ENCODE measurements at regions not wholly inside any gene's neighbourhood (a gene's known extent, or its start where the extent isn't known, plus 50 kb on each side); places are given as distances from the start of the nearest gene placed in this dataset.

DNA sequence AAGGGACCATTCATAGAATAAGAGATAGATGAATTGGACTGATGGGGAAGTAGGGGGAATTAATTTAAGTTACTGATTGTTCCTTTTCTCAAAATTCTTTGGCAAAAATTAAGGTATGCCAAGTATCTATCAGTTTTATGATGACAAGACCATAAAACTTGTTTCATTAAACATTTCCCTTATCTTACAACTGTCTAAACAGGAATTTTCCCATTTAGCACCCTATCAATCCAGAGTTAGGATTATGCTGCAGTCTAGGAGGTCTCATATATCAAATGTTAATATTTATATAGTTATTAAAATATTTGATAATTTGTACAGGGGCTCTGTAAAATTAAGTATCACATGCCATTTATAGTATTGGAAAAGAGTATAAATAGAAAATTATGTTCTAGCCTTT is 51.5 kb upstream of the ARID1B start:
- DNase-seq, result no peak

DNA sequence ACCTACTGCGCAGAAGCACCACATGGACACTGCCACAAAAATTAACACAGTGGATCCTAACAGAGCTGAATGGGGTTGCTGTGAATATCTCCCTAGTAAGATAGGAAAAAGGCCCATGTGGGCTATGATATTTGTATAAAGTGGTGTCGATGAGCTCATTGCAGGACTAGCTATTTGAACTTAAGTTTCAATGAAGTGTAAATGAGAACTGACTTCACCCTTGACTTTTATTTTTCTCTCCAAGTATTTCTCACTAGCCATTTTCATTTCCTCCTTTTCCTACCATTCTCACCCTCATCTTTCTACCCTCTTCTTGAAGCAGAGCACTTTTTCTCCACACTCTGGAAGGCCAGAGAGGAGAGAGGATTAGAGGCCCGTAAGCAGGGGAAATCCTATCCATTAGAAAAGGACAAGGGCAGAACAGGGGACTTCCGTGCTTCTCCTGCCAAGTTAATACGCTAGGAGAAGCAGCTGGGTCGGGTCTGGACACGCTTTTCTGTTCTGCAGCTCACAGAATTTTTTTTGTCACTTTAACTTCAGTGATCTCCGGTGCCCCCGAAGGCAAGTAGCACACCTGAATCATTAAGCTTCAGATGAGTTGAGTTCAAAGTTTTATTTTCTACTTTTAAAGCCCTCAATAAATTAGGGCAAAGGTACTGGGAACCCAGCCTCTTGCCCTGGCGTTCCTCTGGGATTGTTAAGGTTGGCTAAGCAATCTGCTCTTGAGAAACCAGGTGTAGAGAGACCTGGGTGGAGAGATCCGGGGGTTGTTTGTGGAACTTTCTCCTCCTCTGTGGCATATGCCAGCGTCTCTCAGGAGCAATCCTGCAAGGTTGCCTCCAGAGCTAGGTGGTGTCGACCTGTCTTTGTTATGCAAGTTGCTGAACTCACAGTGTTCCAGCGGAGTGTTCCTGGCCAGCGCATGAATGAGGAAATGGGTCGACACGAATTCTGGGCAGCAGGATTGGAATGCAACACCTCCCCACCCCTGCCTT is 56.2 kb upstream of the ARID1B start:
- DNase-seq, result no peak

DNA sequence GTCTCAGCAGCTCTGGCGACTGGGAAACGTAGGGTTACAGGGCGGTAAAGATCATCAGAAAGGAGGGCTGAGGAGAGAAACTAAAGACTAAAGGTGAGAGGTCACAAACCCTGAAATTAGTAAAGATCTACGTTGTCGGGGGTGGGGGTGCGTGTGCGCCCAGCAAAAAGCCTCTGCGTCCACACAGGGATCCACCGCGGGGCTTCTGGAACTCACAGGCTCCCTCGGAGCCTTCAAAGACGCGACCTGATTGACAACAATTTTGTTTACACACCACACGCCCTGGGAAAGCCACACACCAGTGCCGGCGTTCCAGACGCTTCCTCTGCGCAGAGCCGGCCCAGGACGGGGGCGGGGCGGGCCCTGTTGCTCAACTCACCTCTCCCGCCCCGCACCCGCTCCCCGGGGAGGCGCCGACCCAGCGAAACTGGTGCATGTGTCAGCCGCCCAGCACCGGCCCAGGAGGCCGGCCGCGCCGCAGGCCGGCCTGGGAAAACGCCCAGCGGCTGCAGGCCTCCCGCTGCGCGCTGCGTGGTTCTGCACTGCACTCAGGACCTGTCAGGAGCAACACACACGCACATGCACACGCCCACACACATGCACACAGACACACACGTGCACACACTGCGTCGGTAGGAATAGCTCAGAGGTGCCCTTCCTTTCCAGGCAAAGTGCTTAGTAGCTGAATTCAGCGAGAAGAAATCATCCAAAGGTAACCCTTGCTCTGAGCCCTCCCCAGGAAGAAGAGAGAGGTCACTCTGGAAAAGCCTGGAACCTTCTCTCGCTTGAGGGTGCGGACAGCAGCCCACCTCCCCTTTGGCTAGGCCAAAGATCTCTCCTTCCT is 57.2 kb upstream of the ARID1B start:
- DNase-seq, result peak; percentile 28

DNA sequence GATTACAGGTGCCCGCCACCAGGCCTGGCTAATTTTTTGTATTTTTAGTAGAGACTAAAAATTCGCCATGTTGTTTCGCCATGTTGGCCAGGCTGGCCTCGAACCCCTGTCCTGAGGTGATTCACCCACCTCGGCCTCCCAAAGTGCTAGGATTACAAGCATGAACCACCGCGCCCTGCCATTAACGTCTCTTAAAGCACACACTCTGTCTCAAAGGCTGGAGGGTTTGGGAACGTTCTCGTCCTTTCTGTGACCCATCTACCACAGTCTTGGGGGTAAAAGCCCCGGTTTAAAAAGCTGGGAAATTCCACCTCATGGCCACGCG is 57.8 kb upstream of the ARID1B start:
- no peak for DNase-seq

DNA sequence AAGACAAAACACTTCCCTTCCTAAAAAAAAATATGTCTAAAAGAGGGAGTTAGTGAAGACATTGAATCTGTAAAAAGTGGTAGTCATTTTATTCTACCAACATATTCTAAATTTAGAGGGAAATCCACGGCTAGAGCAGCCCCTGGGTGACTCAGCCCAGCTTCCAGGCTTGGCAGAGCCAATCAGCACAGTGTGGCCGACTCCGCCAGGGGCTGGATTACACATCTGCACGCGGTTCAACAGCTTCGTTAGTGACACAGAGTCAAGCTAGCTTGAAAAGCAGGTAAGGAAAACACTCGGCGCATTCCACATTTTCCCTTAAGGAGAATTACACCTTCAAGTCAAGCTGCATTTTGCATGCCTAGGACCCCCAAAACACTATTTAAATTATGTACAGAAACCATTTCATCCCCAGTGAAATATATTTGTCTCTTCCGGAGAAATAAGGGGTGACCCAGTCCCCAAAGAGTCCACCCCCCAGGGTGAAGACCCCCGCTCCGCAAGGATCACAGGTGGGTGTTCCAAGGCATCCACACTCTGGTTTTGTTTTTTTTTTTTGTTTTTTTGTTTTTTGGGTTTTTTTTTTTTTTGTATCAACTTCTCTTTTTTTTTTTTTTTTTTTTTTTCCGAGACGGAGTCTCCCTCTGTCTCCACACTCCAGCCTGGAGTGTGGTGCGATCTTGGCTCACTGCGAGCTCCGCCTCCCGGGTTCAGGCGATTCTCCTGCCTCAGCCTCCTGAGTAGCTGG is 58.4 kb upstream of the ARID1B start:
- DNase-seq, result no peak

DNA sequence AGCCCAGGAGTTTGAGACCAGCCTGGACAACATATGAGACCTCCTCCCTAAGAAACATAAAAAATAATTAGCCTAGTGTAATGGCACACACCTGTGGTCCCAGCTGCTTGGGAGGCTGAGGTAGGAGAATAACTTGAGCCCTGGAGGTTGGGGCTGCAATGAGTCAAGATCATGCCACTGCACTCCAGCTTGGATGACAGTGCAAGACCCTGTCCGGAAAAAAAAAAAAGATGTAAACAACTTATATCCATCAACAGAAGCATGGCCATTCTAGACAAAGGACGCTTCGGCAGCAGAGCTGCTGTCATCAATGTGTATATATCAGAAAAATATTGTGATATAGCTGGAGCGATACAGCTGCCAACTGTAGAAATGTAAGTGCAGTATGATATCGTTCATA is 59.6 kb upstream of the ARID1B start:
- no peak for DNase-seq

DNA sequence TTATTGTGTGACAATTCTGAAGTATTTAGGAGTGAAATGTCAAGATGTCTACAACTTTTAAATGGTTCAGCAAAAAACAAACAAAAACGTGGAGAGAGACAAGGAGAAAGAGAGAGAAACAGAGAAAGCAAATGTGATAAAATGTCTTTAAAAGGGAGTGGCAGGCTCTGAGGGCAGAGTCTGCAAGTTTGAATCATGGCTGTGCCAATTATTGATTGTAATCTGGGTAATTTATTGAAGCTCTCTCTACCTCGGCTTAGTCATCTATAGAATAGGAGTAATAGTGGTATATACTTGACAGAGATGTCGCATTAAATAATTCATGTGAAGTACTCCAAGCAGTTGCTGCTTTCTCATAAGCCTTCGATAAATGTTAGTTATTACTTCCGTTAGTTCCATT is 61.3 kb upstream of the ARID1B start:
- DNase-seq, result no peak

DNA sequence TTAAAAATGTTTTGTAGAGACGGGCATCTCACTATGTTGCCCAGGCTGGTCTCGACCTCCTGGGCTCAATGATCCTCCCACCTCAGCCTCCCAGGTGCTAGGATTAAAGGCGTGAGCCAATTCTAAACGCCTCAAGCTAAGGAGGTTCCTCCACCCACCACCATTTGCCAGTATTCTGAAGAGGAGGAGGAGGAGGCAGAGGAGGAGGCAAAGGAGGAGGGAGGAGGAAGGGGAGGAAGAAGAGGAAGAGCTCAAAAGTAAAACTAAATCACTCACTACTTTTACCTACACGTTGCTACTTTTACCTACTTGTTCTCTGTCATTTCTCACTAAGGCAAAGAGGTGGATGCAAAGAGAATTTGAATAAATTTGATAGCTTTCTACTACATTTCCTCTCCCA is 63.6 kb upstream of the ARID1B start:
- no peak for DNase-seq

DNA sequence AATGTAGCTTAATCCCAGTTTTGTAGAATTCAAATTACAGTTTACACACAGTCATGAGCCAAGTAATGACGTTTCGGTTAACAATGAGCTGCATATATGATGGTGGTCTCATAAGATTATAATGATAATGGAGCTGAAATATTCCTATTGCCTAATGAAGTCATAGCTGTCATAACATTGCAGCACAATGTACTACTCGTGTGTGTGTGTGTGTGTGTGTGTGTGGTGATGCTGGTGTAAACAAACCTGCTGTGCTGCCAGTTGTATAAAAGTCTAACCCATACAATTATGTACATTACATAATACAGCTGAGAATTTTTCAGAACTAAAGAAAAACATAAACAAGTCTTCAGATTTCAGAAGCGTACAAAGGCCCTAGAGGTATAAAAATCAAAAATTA is 66.7 kb upstream of the ARID1B start:
- no peak for DNase-seq

DNA sequence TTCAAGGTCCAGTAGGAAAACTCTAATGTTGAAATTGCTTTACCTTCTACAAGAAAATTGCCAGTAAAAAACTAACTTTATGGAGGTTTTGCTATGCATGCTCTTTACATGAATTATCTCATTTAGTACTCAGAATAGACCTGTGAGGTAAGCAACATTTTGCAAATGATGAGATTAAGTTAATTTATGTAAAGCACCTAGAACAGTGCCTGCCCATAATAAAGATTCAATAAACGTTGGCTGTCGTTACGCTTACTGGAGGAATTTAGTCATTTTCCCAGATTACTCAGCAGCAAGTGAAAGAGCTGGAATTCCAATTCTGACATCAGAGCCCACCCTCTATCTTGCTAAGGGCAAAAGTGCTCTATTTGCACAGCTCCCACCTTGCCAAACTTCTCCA is 69.4 kb upstream of the ARID1B start:
- no peak for DNase-seq

DNA sequence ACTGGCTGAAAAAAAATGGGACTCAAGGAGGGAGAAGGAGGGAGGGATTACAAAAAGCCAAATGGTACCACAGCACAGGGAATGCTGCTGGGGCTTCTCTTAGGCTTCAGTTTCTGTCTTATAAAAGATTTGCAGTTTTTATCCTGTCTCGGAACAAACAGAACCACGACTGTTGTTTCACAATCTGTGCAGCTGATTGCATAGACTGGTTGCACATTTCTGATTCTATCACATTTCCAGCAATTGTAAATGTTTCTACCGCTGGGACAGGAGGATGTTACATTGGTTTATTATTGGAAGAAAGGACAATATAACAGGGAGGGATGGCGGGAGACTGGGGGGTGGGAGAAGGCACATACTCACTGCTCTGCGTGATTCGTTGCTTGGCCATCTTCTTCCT is 73.5 kb upstream of the ARID1B start:
- no peak for DNase-seq

DNA sequence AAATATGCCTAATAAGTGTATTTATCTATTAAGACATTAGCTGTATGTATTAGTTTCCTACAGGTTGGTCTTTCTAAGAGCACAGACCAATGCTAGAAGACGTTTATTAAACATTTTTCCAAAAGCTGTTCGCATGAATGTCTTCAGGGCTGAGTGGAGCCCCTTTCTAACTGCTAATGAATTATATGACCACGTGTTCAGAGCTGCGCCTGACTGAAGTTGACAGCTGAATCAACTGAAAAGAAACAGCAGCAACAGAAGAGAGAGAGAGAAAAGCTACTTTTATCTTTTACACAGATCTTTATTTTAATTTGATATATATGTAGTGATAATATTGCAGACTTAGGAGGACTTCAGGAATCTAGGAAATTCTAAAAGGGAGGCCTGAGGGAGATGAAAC is 75.2 kb upstream of the ARID1B start:
- no peak for DNase-seq

DNA sequence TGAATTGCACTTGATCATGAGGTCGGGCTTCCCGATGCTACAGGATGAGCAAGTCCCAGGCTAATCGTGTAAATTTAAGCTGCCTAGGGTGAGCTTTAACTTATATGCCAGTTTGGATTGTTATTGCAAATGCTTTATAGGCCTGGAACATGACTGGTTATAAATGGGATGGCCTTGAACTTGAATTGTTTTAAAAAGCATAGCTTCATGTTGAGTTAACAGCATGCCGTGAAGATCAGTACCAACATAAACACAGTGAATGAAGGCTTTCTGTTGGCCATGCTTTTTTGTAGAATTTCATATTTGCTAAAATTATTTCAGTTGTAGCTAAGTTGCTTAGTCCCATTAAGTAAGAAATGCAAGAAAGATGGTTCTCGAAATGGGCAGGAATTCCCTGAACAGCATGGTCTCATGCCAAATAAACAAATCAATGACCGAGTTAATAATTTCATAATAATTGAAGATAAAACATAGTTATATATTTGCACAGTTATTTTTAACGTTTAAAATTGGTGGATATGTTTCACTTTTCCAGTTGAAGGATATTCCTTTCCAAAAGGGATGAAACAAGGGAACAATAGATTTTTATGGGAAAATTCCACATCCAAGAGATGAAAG is 76.6 kb upstream of the ARID1B start:
- no peak for DNase-seq

DNA sequence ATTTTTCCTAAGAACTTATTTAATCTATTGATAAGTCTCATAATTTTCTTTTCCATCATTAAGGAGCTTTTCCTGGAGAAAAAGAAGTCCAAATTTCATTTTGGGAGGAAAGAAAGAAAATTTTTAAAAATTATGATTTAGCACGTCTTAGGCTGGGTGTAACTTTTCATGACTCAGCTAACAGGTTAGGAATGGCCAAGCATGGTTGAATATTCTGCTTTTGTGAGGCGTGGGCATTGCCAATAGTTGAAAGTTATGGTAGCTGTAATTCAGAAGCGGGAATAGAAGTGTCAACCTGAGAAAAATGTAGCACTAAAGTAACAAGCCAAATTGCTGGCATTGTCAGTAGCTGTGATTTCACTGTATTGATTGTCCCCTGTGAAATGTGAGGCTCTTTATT is 77.2 kb upstream of the ARID1B start:
- no peak for DNase-seq

DNA sequence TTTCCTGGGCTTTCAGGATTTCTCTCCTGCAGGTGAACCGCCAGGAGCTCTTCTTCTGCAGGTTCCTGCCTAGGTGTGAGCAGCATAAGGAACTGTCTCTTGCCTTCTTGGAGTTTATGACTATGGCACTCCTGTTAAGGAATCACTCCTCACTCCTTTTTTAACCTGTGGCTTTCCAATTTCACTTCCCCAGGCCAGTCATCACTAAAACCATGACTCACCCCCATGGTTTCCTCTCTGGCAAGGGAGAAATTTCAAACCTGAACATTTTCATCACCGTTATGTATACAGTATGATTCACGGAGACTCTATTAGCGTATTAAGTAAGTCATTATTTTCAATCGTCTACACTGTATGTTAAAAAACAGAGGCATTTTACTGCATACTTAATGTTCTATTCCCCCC is 78.2 kb upstream of the ARID1B start:
- DNase-seq, result no peak

DNA sequence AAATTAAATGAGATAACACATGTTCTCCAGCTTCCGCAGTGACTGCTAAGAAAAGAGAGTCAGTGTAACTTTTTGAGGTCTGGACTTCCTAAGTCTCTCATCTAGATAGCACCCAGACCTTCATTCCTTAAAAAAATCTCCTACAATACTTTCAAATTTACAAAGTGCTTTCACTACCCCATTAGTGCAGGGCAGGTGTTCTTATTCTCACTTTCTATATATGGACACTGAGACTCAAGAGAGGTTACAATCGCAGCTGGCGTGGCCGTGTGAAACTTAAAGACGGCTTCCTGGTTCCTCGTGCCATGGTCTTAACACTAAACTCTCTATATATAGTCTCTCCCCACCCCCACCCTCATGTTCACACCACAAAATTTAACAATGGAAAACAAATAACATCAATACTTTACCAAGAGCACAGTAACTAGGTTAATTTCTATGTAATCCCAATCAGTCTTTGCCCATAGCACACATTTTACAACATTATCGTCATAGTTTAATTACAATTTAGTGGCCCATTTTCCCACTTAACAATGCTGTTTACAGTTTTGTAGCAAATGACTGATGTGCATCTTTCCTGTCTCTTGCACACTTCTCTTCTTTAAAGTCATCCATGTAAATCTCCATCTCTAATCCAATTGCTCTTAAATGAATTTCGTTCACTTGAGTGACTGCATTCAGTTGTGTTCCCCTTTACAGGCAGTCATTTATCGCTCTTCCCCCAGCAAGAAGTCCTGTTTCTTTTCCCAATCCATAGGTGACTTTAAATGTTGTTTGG is 78.8 kb upstream of the ARID1B start:
- no peak for DNase-seq

DNA sequence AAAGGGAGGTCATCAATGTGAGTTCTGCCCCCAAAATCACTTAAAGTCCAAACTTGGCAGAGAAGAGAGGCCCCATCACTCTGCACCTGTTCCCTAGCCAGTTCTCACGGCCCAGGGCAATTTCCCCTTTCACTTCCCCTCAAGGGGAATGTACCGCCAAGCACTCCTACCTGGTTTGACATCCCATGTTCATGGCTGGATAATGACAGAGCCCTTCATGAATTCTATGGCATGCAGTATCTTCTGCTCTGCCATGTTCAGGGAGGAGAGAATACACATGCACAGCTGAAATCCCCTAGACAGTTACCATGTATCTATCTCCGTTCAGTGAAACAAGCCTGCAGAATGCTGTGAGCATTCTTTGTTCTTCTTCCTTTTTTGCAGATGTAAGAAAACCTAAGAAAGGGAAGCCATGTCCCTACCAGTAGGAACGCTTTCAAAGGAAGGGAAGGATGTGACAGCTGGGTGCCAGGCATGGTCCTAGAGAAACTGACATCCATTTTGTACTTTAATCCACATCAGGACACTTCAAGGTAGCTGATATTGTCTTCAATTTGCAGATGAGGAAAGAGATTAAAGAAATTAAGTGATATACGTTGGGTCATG is 79.8 kb upstream of the ARID1B start:
- DNase-seq, result no peak

DNA sequence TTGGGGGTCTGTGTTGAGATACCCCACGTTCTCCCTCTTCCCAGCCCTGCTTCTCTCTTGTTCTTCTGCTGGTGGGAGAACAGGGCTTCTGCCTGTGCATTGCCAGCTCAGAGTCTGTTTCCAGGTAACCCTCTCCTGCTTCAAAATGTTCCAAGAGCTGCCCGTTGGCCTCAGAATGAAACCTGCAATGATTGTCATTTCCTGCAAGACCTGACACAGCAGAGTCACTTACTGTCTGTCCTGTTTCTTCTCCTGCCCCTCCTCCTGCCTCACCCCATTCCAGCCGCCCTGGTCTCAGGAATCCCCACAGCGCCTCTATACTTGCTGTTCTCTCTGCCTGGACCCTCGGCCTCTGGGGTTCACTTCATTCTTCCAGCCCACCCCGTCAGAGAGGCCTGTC is 81.4 kb upstream of the ARID1B start:
- no peak for DNase-seq

DNA sequence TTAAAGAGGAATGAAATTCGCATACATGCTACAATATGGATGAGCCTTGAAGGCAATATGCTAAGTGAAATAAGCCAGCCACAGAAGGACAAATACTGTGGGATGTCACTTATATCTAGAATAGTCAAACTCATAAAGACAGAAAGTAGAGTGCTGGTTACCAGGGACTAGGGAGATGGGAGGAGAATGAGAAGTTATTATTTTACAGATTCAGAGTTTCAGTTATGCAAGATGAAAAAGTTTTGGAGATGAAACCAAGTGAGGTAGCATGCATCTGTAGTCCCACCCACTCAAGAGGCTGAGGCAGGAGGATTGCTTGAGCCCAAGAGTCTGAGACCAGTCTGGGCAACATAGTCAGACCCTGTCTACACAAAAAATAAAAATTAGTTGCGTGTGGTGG is 82.5 kb upstream of the ARID1B start:
- no peak for DNase-seq

DNA sequence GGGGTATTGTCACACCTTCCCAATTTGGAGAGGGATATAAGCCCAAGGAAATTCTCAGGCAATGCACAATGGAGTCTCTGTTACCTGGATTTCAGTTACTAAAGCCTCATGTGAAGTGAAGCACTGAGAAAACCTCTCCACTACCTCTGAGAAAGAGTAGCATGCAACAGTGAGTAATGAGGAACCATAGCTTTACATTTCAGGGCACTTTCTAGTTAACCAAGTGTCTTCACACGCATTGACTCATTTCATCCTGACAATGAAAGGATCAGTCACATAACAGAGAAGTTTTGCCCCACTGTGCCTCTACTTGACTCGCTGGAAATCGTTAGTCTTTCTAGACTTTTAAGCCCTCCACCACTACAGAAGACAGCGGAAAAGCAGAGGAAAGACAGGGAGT is 86.2 kb upstream of the ARID1B start:
- no peak for DNase-seq

DNA sequence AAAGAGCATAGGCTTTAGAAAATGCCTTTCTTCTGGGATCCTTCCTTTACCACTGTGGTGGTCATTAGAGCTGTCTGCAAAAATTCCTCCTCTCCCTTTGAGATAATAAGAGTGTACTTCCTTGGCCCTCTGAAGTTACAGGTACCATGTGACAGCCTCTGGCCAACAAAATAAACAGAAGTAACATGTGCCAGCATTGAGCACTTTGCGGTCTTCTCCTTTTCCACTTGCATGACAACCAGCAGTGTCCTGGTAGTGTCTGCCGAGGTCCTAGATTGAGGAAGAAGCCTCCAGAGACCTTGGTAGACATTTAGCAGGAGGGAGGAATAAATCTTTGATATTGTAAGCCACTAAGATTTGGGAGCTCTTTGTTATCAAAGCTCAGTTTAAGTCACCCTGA is 87.5 kb upstream of the ARID1B start:
- DNase-seq, result no peak

DNA sequence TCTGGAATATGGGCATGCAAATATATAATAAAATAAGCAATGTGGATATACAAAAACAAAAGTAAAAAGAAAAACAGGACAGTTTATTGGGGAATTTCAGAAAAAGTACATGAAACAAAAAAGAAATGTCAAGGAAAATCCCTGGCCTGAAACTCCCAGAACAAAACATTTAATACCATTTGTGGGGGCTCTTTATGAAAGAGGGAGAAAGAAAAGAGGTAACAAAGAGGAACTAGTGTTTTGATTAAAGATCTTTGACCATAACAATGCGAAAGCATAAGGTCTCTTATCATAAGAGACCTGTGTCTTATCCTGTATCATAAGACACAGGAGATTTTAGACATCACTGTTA is 88.6 kb upstream of the ARID1B start:
- no peak for DNase-seq

Data from NCI-H2029 (cell line).